HG03196 (cell line): ENCODE measurements at regions not wholly inside any gene's neighbourhood (a gene's known extent, or its start where the extent isn't known, plus 50 kb on each side); places are given as distances from the start of the nearest gene placed in this dataset.

Experiments
- ATAC-seq: cut with Tn5 transposase; IDR thresholded peaks from one replicate; pipeline ENCODE4 v1.9.1; 2021; ENCODE audit not compliant: unreplicated experiment

GRCh38 chr4:128571747-128572146 lies 237.8 kb upstream of the JADE1 start:
- ATAC-seq = no peak

DNA sequence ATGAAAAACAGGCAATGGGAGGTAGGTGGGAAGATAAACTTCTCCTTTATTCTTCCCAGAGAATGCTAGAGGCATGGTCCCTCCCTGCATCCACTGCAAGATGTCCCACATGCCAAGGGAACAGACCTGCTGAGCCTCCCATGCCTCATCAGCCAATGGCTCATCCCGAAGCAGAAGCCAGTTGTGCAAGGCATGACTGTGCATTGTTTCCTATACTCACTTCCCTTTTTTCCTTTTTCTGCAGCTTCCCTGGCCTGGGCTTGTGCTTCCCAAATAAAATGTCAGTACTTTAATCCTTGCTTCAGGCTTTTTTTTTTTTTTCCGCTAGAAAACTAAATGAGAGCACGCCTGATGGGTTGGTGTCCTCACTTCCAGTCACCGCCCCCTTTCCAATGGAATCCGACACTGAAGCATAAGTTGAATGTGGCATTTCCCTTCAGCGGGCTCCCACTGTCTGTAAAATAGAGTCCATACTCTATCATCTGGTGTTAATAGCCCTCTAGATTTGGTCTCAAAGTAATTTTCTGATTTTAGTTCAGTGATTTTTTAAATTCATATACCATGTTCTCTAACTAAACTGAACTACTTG lies 239.0 kb upstream of the JADE1 start:
- ATAC-seq = no peak

- ATAC-seq = no peak
Observed at GRCh38 chr4:128566693-128567092, 242.8 kb upstream of the JADE1 start.

DNA sequence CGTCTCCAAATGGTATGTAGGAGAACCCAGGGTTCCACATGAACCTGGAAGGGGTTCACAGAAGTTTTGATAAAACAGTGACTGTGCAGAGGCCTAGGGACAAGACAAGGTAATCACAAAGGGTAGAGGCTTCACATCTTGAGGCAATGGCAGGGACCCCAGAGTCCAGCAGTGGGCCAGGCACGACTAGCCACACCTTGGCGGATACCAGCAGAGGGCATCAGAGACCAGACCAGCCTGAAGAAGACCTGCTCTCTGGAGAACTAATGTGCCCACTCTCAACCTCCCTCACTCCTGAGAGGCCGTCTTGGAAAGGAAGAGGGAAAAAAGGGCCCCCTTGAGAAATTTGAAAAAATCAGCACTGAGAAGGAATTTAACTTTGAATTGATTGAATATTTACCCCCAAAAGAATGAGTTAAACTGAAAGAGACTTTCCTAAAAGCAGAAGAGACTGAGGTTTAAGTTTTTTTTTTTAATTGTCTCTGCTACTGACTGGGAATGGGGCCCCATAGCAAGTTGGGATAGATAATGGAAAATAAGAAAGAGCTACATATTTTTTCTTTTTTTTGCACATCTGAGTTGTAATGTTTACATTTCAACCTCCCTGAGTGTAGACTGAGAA lies 243.8 kb upstream of the JADE1 start:
- no peak for ATAC-seq

DNA sequence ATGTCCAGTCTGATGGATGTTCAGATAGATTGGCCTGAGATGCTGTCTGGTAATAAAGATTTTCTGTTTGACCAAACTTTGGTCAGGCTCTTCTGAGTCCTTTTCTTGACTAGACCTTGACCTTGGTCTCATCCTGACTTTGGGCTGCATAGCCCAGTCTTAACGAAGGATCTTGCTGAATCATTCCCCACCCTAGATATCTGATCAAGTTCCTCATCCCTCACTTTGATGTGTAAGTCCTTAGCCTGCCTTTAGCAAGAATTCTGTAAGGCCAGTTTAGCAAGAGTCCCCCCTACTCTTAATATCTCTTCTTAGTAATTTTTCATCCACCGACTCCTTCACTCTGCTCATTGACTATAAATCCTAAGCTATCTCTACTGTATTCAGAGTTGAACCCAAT lies 244.4 kb upstream of the JADE1 start:
- no peak for ATAC-seq

DNA sequence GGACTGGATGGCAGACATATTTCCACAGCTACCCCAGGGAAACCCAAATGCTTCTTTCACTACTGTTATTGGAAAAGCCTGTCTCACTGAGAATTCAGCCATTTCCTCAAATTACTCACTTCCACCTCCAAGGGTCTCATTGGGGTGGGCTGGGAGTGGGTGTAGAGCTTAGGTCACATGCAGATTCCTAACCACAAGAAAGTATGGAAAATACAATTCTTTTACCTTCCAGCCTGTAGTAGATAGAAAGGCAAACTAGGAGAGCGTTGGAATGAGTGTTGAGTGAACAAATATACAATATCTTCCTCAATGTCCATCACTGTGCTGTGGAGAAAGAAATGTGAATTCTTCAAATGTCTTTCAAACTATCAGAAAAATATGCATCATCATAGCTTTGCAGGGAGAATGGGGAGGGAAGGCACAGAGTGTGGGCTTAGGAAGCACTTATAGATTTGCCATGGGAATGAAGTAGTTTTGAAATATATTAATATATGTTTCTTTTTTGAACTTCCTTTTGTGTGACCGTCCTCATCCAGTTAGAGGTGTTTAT lies 245.3 kb upstream of the JADE1 start:
- no peak for ATAC-seq

DNA sequence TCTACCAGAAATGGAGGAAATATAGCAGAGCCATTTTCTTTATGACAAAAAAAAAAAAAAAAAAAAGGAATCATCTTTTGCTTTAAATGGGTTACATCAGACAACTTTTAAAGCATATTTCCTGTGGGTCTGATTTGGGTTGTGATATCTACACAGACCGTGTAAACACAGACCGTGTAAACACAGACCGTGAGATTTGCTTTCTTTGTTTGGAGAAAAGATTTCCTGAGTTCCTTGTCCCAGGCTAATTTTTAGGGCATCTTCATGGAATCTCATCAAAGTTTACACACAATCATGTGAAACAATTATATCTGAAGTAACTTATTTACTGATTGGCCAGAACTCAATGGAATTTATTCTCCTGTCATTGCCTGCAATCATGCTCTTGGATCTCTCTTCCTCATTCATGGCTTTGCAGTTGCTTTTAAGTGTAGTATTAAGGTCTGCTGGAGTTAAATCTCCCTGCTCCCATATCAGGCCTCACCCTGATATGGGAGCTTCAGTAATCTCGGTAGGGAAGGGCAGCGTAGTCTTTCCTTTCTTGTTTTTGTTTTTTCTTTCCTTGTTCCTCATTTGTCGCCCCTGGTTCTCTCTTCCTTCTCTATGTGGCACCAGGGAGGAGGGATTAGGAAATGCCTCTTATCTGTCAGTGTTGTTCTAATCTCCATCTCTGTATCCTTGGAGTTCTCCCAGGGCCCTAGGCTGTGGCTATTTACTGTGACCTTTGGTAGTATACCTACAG lies 248.6 kb upstream of the JADE1 start:
- ATAC-seq = no peak

DNA sequence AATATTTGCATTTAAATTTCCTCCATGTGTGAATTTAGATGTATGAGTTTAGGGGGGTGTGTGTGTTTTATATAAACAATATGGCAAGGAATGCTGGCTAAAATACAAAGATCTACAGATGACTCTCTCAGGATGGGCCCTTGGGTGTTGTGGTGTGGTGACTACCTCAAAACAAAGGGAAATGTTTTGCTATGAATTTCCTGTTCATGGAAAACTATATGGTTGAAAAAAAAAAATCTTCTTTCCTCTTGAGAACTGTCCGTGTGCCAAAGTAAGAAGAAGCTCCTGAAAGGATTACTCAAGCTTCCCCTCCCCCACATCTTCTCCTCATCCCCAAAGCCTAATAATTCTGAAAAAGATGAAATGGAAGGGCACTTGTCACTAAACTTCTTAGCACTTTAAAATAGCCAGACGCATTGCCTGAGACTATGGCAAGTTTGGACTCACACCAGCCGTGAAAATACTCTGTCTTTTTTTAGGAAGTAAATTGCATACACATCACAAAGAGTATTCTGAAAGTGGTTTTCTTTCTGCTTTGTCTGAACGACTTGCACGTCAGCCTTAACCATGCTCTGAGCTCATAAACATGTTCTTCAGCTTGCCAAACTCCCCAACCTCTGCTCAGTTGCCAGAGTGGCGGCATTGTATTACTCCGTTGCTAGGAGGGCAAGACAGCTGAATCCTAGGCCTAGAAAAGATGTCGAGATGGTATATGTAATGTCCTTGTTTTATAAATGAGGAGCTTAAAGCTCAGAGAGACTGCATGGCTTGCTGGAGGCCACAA lies 250.4 kb upstream of the JADE1 start:
- ATAC-seq = no peak

DNA sequence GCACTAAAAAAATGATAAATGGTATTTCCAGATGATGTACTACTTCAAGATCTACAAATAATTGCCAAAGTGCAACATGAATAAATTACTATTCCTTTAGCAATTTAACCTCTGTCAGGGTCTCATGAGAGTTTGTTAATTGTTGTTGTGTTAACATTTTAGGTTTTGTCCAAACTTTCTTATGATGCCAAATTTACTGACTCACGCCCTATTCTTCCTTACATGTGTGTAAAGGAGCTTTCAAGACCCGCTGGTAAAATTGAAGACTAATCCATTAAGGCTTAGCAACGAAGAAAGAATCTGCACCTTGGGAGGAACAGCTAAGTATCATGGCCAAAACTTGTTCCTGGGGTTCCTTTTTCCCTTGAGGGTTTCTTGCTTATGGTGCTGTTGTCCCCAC lies 252.7 kb upstream of the JADE1 start:
- no peak for ATAC-seq

GRCh38 chr4:128553686-128554515 lies 255.6 kb upstream of the JADE1 start:
- no peak for ATAC-seq

DNA sequence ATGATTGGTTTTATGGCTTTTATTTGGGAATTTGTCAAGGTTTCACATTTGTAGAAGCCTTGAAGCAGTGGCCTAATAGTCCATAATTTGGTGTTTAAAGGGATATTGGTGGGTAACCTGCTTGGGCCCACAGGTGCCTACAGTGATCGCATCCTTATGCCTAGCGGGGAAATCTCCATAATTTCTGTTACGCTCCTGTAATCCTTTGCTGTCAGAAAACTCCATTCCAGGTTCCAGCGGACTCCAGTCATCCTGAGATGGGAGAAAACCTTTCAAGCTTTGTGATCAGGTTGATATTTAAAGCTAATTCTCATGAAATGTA lies 257.0 kb upstream of the JADE1 start:
- no peak for ATAC-seq

- ATAC-seq = no peak
Observed at GRCh38 chr4:128551280-128551679, 258.2 kb upstream of the JADE1 start.

- no peak for ATAC-seq
Observed at GRCh38 chr4:128550060-128550459, 259.4 kb upstream of the JADE1 start.

DNA sequence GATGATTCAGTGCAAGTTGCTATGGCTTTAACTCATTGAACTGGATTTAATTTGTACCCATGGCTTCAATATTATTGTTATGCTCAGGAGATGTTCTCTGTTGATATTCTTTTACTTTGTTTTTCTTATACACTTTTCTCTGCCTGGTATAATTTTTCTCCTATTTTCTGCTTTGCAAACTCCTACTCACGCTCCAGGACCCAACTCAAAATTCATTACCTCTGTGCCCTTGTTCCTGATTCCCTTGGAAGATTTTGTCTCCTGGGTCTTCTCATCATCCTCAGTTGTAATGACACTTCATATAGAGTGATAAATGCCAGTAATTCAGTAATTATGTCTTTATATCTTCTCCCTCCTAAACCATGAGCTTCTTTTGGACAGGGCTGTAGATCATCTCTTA lies 259.9 kb upstream of the JADE1 start:
- ATAC-seq = no peak

GRCh38 chr4:128548381-128548780 lies 260.8 kb upstream of the PGRMC2 start:
- no peak for ATAC-seq

- no peak for ATAC-seq
Observed at GRCh38 chr4:128544272-128544671, 256.7 kb upstream of the PGRMC2 start.

GRCh38 chr4:128543696-128544095 lies 256.1 kb upstream of the PGRMC2 start:
- no peak for ATAC-seq

GRCh38 chr4:128542047-128542446 lies 254.4 kb upstream of the PGRMC2 start:
- no peak for ATAC-seq

GRCh38 chr4:128540122-128540521 lies 252.5 kb upstream of the PGRMC2 start:
- no peak for ATAC-seq

GRCh38 chr4:128538111-128538882 lies 250.7 kb upstream of the PGRMC2 start:
- ATAC-seq = no peak
